ENCODE measurements at regions not wholly inside any gene's neighbourhood (a gene's known extent, or its start where the extent isn't known, plus 50 kb on each side); places are given as distances from the start of the nearest gene placed in this dataset.

GRCh38 chr7:30226614-30227268 lies 57.7 kb upstream of the ZNRF2 start:
- POLR2A ChIA-PET, result no interaction called here
- no TSS peak for BruUV-seq (replicated peaks)
- DNase-seq (ENCODE audit: low read depth, low spot score), result no peak
- Histone ChIP-seq H3K27ac (ENCODE audit: low read length) (no peak overlapping the region), H3K4me1 (ENCODE audit: control insufficient read depth, insufficient read depth, low read length) (0 out of 2 replicates have a peak, but pooled peaks cover 3% of the 10 kb centered on the region), H3K9me3 (ENCODE audit: control insufficient read depth, insufficient read depth, low read depth, low read length) (no peaks in the 10 kb centered on the region), H3K27me3 (ENCODE audit: control insufficient read depth, insufficient read depth, low read length) (peaks cover 12% of the 10 kb centered on the region), H3K4me3 (ENCODE audit: low read depth in 2 of 2, low read length in 2 of 2) (no peak overlapping the region), H3K36me3 (ENCODE audit: control insufficient read depth, insufficient read depth, low read length) (no peaks in the 10 kb centered on the region)
- in situ Hi-C loops (cut with HindIII; ENCODE audit: low pct_unique_long_range_greater_than_20kb, low sequenced_read_pairs) (no loop called here), intact Hi-C loops (cut with micrococcal nuclease; ENCODE audit: unreplicated experiment) (no loop called here)
- CTCF ChIA-PET, result interaction anchor here (0.6 kb wide), 1 partner anchor 251 kb away, joined by 3 read pairs; no protein-coding TSS in a partner anchor
- ATAC-seq, result peak; percentile 91
- TF ChIP-seq CTCF (IDR thresholded peaks at IDR 0.05) (peak; percentile 86), TCF7L2 (IDR thresholded peaks at IDR 0.05; ENCODE audit: low read depth, low read length) (no peak), SIN3A (IDR thresholded peaks at IDR 0.05; ENCODE audit: borderline replicate concordance, insufficient read depth, low read depth, low read length) (no peak), POLR2AphosphoS5 (IDR thresholded peaks at IDR 0.05; ENCODE audit: low read depth, low read length) (no peak)

GRCh38 chr7:30231271-30231670 lies 53.1 kb upstream of the ZNRF2 start:
- Histone ChIP-seq H3K27me3 (ENCODE audit: control insufficient read depth, insufficient read depth, low read length) (peaks cover 19% of the 10 kb centered on the region), H3K27ac (ENCODE audit: low read length) (no peak overlapping the region), H3K9me3 (ENCODE audit: control insufficient read depth, insufficient read depth, low read depth, low read length) (no peaks in the 10 kb centered on the region), H3K36me3 (ENCODE audit: control insufficient read depth, insufficient read depth, low read length) (no peaks in the 10 kb centered on the region), H3K4me1 (ENCODE audit: control insufficient read depth, insufficient read depth, low read length) (no peaks in the 10 kb centered on the region), H3K4me3 (ENCODE audit: low read depth in 2 of 2, low read length in 2 of 2) (no peak overlapping the region)
- in situ Hi-C loops (cut with HindIII; ENCODE audit: low pct_unique_long_range_greater_than_20kb, low sequenced_read_pairs) (no loop called here), intact Hi-C loops (cut with micrococcal nuclease; ENCODE audit: unreplicated experiment) (no loop called here)
- CTCF ChIA-PET, result no interaction called here
- ATAC-seq, result no peak
- BruUV-seq (replicated peaks), result no TSS peak
- DNase-seq (ENCODE audit: low read depth, low spot score), result no peak
- POLR2A ChIA-PET, result no interaction called here
- TF ChIP-seq CTCF (IDR thresholded peaks at IDR 0.05) (no peak), TCF7L2 (IDR thresholded peaks at IDR 0.05; ENCODE audit: low read depth, low read length) (no peak), POLR2AphosphoS5 (IDR thresholded peaks at IDR 0.05; ENCODE audit: low read depth, low read length) (no peak), REST (IDR thresholded peaks at IDR 0.05; ENCODE audit: insufficient read depth in 1 of 2, low read depth in 2 of 2, low read length in 1 of 2) (no peak), SIN3A (IDR thresholded peaks at IDR 0.05; ENCODE audit: borderline replicate concordance, insufficient read depth, low read depth, low read length) (no peak)

All from Panc1 (cell line).